T-helper 1 cell treated with Interleukin-12 subunit alpha and Interleukin-12 subunit beta and Interleukin-4 antibody, amounts not matched to agents 30 μg/mL and 1 μg/mL, for 36 hours (primary cell): ENCODE measurements at regions not wholly inside any gene's neighbourhood (a gene's known extent, or its start where the extent isn't known, plus 50 kb on each side); places are given as distances from the start of the nearest gene placed in this dataset.

Source experiments
- H3K27ac Mint-ChIP-seq: one replicate; pipeline ENCODE4 v1.8.0; 2021; ENCODE audit warnings: mild to moderate bottlenecking, mixed read lengths
- H3K27me3 Mint-ChIP-seq: one replicate; pipeline ENCODE4 v1.8.0; 2021; ENCODE audit warnings: low read depth, mixed read lengths
- H3K36me3 Mint-ChIP-seq: one replicate; pipeline ENCODE4 v1.8.0; 2021; ENCODE audit warnings: low read depth, mixed read lengths
- H3K4me1 Mint-ChIP-seq: one replicate; pipeline ENCODE4 v1.8.0; 2021; ENCODE audit warnings: low read depth, mixed read lengths
- H3K4me3 Mint-ChIP-seq: one replicate; pipeline ENCODE4 v1.8.0; 2021; ENCODE audit warnings: mild to moderate bottlenecking, moderate library complexity, mixed read lengths
- H3K9me3 Mint-ChIP-seq: one replicate; pipeline ENCODE4 v1.8.0; 2021; ENCODE audit warnings: mixed read lengths

GRCh38 chr3:118761291-118761606 lies 273.4 kb downstream of the IGSF11 start:
- Mint-ChIP-seq H3K4me3 (no peak overlapping the region), H3K9me3 (no peaks in the 10 kb centered on the region), H3K36me3 (no peaks in the 10 kb centered on the region), H3K27ac (no peak overlapping the region), H3K4me1 (no peaks in the 10 kb centered on the region), H3K27me3 (no peaks in the 10 kb centered on the region)

DNA sequence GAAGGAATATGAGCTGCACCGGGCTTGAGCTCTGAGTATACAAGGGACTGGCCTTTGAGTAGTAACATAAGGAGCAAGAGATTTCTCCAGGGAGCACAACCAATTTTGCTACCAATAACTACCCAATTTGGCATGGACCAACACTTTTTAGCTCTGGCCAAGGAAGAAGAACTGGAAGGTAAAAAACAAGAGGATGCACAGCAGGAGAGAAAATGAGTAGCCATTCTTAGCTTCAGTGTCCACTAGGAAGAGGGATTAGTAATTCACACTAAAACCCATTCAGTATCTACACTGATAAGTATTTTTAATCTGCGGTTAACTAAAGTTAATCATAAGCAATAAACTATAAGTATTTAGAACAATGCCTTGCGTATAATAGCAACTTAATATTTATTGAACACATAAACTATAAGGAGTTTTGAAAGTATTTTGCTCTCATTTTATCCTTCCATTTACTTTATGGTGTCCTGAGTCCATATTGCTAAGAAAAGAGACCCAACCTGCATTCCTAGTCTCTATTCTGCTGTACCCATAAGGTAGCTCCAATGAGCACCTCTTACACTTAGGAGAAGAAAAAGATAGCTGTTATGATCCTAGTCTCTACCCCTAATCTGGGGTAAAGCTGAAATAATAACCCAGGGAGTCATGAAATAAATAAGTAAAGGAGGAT lies 268.9 kb downstream of the IGSF11 start:
- Mint-ChIP-seq H3K27ac (no peak overlapping the region), H3K9me3 (no peaks in the 10 kb centered on the region), H3K4me3 (no peak overlapping the region), H3K4me1 (no peaks in the 10 kb centered on the region), H3K27me3 (no peaks in the 10 kb centered on the region), H3K36me3 (no peaks in the 10 kb centered on the region)

DNA sequence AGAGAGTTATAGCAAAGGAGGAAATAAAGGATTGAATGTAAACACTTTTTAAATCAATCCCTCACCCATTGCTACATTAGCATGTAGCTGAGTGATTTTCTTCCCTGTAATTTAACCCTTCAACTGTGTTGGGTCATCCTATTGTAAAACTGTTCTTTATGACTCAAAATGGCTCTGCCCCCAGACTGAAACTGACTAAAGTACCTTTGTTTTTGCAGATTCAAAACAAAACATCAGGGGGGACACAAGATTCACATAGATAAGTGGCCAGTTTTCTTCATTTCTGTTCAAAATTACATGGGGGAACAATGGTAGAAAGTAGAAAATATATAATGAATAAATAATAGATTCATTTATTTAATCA lies 268.4 kb downstream of the IGSF11 start:
- no peaks in the 10 kb centered on the region for H3K27me3 Mint-ChIP-seq
- H3K36me3 Mint-ChIP-seq, result no peaks in the 10 kb centered on the region
- H3K27ac Mint-ChIP-seq, result no peak overlapping the region
- no peaks in the 10 kb centered on the region for H3K9me3 Mint-ChIP-seq
- H3K4me1 Mint-ChIP-seq, result no peaks in the 10 kb centered on the region
- H3K4me3 Mint-ChIP-seq, result no peak overlapping the region

GRCh38 chr3:118772036-118772435 lies 262.6 kb downstream of the IGSF11 start:
- H3K4me3 Mint-ChIP-seq, result no peak overlapping the region
- H3K36me3 Mint-ChIP-seq, result no peaks in the 10 kb centered on the region
- no peaks in the 10 kb centered on the region for H3K9me3 Mint-ChIP-seq
- no peak overlapping the region for H3K27ac Mint-ChIP-seq
- H3K4me1 Mint-ChIP-seq, result no peaks in the 10 kb centered on the region
- H3K27me3 Mint-ChIP-seq, result no peaks in the 10 kb centered on the region

- H3K27me3 Mint-ChIP-seq, result no peaks in the 10 kb centered on the region
- H3K4me1 Mint-ChIP-seq, result no peaks in the 10 kb centered on the region
These were observed 262.1 kb downstream of the IGSF11 start for GRCh38 chr3:118772547-118773011.

DNA sequence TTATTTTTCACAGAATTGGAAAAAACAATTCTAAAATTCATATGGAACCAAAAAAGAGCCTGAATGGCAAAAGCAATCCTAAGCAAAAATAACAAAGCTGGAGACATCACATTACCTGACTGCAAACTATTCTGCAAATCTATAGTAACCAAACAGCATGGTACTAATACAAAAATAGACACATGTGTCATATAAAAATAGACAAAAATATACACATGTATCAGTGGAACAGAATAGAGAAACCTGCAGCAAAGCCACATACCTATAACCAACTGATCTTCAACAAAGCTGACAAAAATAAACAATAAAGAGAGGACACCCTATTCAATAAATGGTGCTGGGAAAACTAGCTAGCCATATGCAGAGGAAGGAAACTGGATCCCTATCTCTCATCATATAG lies 259.6 kb downstream of the IGSF11 start:
- H3K27me3 Mint-ChIP-seq, result no peaks in the 10 kb centered on the region
- no peak overlapping the region for H3K4me3 Mint-ChIP-seq
- H3K27ac Mint-ChIP-seq, result no peak overlapping the region
- no peaks in the 10 kb centered on the region for H3K9me3 Mint-ChIP-seq
- no peaks in the 10 kb centered on the region for H3K36me3 Mint-ChIP-seq
- H3K4me1 Mint-ChIP-seq, result no peaks in the 10 kb centered on the region

More at GRCh38 chr3:118772547-118773011, 262.1 kb downstream of the IGSF11 start:
- Mint-ChIP-seq H3K27ac (no peak overlapping the region), H3K4me3 (no peak overlapping the region), H3K9me3 (no peaks in the 10 kb centered on the region), H3K36me3 (no peaks in the 10 kb centered on the region)

DNA sequence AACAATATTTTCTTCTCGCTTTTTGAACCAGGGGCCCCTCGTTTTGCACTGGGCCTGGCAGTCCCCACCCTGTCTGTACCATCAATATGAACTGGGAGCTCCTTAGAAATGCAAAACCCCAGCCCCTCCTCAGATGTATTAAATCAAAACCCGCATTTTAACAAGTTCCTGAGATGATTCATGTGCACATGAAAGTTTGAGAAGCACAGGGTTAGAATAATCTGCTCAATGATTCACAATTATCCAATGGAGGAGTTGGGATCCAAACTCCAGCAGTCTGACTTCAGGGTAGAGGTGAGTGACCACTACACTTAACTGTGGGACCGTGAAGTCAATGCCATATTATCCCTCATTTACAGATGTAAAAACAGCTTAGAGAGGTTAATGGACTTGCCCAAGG lies 256.4 kb downstream of the IGSF11 start:
- H3K27me3 Mint-ChIP-seq, result peaks cover 5% of the 10 kb centered on the region

GRCh38 chr3:118781232-118781631 lies 253.4 kb downstream of the IGSF11 start:
- Mint-ChIP-seq H3K36me3 (no peaks in the 10 kb centered on the region), H3K4me3 (no peak overlapping the region), H3K27me3 (peaks cover 9% of the 10 kb centered on the region), H3K4me1 (no peaks in the 10 kb centered on the region), H3K27ac (no peak overlapping the region), H3K9me3 (no peaks in the 10 kb centered on the region)

More for the DNA sequence above, 256.4 kb downstream of the IGSF11 start:
- Mint-ChIP-seq H3K36me3 (no peaks in the 10 kb centered on the region), H3K9me3 (no peaks in the 10 kb centered on the region), H3K4me3 (no peak overlapping the region), H3K4me1 (no peaks in the 10 kb centered on the region), H3K27ac (no peak overlapping the region)

DNA sequence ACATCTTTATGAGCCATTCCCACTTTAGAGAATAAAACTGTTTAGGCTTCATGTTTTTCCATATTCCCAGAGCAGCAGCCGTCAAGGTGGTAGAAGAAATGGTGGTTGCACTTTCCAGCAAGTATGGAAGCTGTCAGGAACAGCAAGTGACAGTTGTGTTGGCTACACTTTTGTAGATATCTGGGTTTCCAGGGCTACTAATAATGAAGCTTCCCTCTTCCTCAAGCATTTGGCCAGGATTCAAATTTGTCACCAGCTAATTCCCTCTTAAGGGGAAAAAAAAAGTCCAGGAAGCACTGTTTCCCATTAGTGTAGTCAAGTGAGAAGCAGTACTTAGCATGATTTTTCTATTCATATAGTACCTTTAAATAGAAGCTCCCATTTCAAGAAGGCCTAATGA lies 252.8 kb downstream of the IGSF11 start:
- no peak overlapping the region for H3K27ac Mint-ChIP-seq
- no peaks in the 10 kb centered on the region for H3K36me3 Mint-ChIP-seq
- H3K9me3 Mint-ChIP-seq, result no peaks in the 10 kb centered on the region
- no peak overlapping the region for H3K4me3 Mint-ChIP-seq
- H3K4me1 Mint-ChIP-seq, result no peaks in the 10 kb centered on the region
- H3K27me3 Mint-ChIP-seq, result peaks cover 9% of the 10 kb centered on the region

GRCh38 chr3:118782755-118783202 lies 251.9 kb downstream of the IGSF11 start:
- Mint-ChIP-seq H3K4me1 (no peaks in the 10 kb centered on the region), H3K27me3 (peaks cover 9% of the 10 kb centered on the region), H3K9me3 (no peaks in the 10 kb centered on the region), H3K36me3 (no peaks in the 10 kb centered on the region), H3K27ac (no peak overlapping the region), H3K4me3 (no peak overlapping the region)

DNA sequence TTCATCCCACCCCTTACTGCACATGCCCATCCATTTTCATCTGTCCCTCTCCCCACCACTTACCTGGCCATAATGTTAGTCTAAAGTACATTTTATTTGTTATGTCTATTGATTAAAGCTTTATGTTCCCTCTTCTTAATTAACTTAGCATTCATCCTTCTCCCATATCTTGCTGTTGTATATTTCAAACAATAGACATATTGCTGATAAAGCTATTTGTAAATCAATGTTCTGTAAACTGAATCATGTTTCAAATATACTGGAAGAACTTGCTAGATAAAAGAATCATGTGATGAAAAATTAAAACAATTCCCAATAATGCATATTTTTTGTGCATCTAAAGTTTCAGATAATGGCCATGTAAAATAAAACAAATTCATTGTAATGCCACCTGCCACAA lies 249.2 kb downstream of the IGSF11 start:
- Mint-ChIP-seq H3K27ac (no peak overlapping the region), H3K27me3 (peaks cover 9% of the 10 kb centered on the region)

GRCh38 chr3:118791246-118791645 lies 243.4 kb downstream of the IGSF11 start:
- no peak overlapping the region for H3K4me3 Mint-ChIP-seq
- H3K9me3 Mint-ChIP-seq, result no peaks in the 10 kb centered on the region
- H3K27ac Mint-ChIP-seq, result no peak overlapping the region
- no peaks in the 10 kb centered on the region for H3K4me1 Mint-ChIP-seq
- no peaks in the 10 kb centered on the region for H3K36me3 Mint-ChIP-seq
- no peaks in the 10 kb centered on the region for H3K27me3 Mint-ChIP-seq

More for the DNA sequence above, 249.2 kb downstream of the IGSF11 start:
- H3K9me3 Mint-ChIP-seq, result no peaks in the 10 kb centered on the region
- no peak overlapping the region for H3K4me3 Mint-ChIP-seq
- no peaks in the 10 kb centered on the region for H3K36me3 Mint-ChIP-seq
- H3K4me1 Mint-ChIP-seq, result no peaks in the 10 kb centered on the region

DNA sequence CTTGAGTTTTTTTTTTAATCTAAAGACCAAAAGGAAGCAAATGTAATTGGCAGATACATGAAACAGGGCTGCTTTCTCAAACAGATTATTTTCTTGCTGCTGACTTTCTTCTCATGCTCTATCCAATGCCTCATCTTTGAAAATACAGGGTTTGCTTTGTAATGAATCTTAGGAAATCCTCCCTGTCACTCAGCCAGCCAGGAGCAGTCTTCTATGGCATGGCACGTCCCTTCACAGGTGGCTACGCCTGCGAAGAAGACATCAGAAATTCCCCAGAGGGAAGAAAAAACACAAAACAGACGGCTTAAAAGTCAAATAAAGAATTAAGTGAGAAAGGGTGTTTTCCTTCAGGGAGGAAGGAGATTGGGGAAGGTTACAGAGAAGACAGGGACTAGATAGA lies 242.5 kb downstream of the IGSF11 start:
- Mint-ChIP-seq H3K36me3 (no peaks in the 10 kb centered on the region), H3K9me3 (no peaks in the 10 kb centered on the region), H3K4me3 (no peak overlapping the region), H3K4me1 (no peaks in the 10 kb centered on the region), H3K27ac (no peak overlapping the region), H3K27me3 (no peaks in the 10 kb centered on the region)

GRCh38 chr3:118793176-118793575 lies 241.5 kb downstream of the IGSF11 start:
- H3K36me3 Mint-ChIP-seq, result no peaks in the 10 kb centered on the region
- H3K4me3 Mint-ChIP-seq, result no peak overlapping the region
- no peaks in the 10 kb centered on the region for H3K9me3 Mint-ChIP-seq
- H3K27ac Mint-ChIP-seq, result no peak overlapping the region
- no peaks in the 10 kb centered on the region for H3K27me3 Mint-ChIP-seq
- H3K4me1 Mint-ChIP-seq, result no peaks in the 10 kb centered on the region

DNA sequence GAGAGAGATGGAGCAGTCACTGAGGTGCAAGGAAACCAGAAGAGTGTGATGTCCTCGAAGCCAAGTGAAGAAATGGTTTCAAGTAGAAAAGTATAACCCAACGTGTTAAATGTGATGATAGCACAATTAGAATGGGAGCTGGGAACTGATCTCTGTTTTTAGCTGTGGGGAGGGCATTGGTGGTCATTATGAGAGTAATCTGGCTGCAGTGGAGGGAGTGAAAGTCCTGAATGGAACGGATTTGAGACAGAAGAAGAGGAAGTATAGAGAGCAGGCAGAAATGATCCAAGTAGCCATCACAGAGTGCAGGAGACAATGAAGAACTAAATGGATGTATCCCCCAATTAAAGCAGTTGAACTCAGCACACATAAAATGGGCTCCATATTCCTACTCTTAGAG lies 235.3 kb downstream of the IGSF11 start:
- Mint-ChIP-seq H3K27me3 (no peaks in the 10 kb centered on the region), H3K4me3 (no peak overlapping the region), H3K4me1 (no peaks in the 10 kb centered on the region), H3K27ac (no peak overlapping the region), H3K36me3 (no peaks in the 10 kb centered on the region), H3K9me3 (no peaks in the 10 kb centered on the region)

GRCh38 chr3:118801899-118802298 lies 232.7 kb downstream of the IGSF11 start:
- H3K27ac Mint-ChIP-seq, result no peak overlapping the region
- H3K4me3 Mint-ChIP-seq, result no peak overlapping the region
- no peaks in the 10 kb centered on the region for H3K36me3 Mint-ChIP-seq
- no peaks in the 10 kb centered on the region for H3K4me1 Mint-ChIP-seq
- no peaks in the 10 kb centered on the region for H3K27me3 Mint-ChIP-seq
- H3K9me3 Mint-ChIP-seq, result no peaks in the 10 kb centered on the region
